RWPE2 (cell line): ENCODE measurements at regions not wholly inside any gene's neighbourhood (a gene's known extent, or its start where the extent isn't known, plus 50 kb on each side); places are given as distances from the start of the nearest gene placed in this dataset.

Experiments used
- ATAC-seq: fragments of 200-7000 bp; cut with Tn5 transposase; 3 replicates; pipeline ENCODE4 v1.9.1; 2021; ENCODE audit warnings: low read depth
- DNase-seq: peaks from one replicate; pipeline ENCODE4 v3.0.0-alpha.2; 2020; ENCODE audit warnings: low spot score
- H3K27ac ChIP-seq: fragments of 450-650 bp; 2 replicates; pipeline ENCODE4 v1.5.1; 2017; ENCODE audit warnings: mild to moderate bottlenecking; ENCODE audit not compliant: poor library complexity, severe bottlenecking
- H3K27me3 ChIP-seq: fragments of 250-450 bp; sonication (Bioruptor Pico); 2 replicates; pipeline ENCODE4 v1.5.1; 2021; ENCODE audit warnings: mild to moderate bottlenecking, moderate library complexity; ENCODE audit not compliant: insufficient read depth, poor library complexity, severe bottlenecking
- H3K36me3 ChIP-seq: fragments of 250-450 bp; sonication (Bioruptor Pico); 2 replicates; pipeline ENCODE4 v1.5.1; 2020; ENCODE audit warnings: low read depth, mild to moderate bottlenecking, moderate library complexity
- H3K4me1 ChIP-seq: fragments of 250-450 bp; sonication (Bioruptor Pico); 2 replicates; pipeline ENCODE4 v1.5.1; 2021; ENCODE audit warnings: mild to moderate bottlenecking, moderate library complexity; ENCODE audit not compliant: insufficient read depth, poor library complexity, severe bottlenecking
- H3K4me3 ChIP-seq: fragments of 250-450 bp; sonication (Bioruptor Pico); 2 replicates; pipeline ENCODE4 v1.5.1; 2021; ENCODE audit warnings: mild to moderate bottlenecking, moderate library complexity; ENCODE audit not compliant: severe bottlenecking
- H3K9me3 ChIP-seq: fragments of 250-450 bp; sonication (Bioruptor Pico); 2 replicates; pipeline ENCODE4 v1.5.1; 2021; ENCODE audit warnings: mild to moderate bottlenecking, moderate library complexity; ENCODE audit not compliant: severe bottlenecking
- CTCF ChIP-seq: fragments of 450-650 bp; IDR thresholded peaks from one replicate; pipeline ENCODE4 v1.5.1; 2017; ENCODE audit warnings: mild to moderate bottlenecking, moderate library complexity; ENCODE audit not compliant: poor library complexity, severe bottlenecking

- H3K27ac ChIP-seq: no peak overlapping the region
- ATAC-seq (no peak), DNase-seq (peak; percentile 71)
- no peaks in the 10 kb centered on the region for H3K4me1 ChIP-seq
- H3K9me3 ChIP-seq: no peaks in the 10 kb centered on the region
- TF ChIP-seq CTCF: no peak
- H3K4me3 ChIP-seq: no peak overlapping the region
- H3K36me3 ChIP-seq: no peaks in the 10 kb centered on the region
- H3K27me3 ChIP-seq: no peaks in the 10 kb centered on the region
These were observed 87.1 kb downstream of the CEBPB start for GRCh38 chr20:50277460-50278376.

GRCh38 chr20:50278377-50278683, 87.7 kb downstream of the CEBPB start:
- peak; percentile 74 for DNase-seq
- Histone ChIP-seq H3K4me3 (no peak overlapping the region), H3K9me3 (no peaks in the 10 kb centered on the region), H3K27ac (no peak overlapping the region), H3K27me3 (no peaks in the 10 kb centered on the region), H3K4me1 (no peaks in the 10 kb centered on the region), H3K36me3 (no peaks in the 10 kb centered on the region)
- no peak for TF ChIP-seq CTCF
- 0 out of 3 replicates have a peak, but pooled peaks have one; percentile 4 for ATAC-seq

- DNase-seq (peak; percentile 83), ATAC-seq (peak; percentile 40)
- Histone ChIP-seq H3K9me3 (no peaks in the 10 kb centered on the region), H3K4me1 (no peaks in the 10 kb centered on the region), H3K36me3 (no peaks in the 10 kb centered on the region), H3K27me3 (no peaks in the 10 kb centered on the region), H3K27ac (no peak overlapping the region), H3K4me3 (no peak overlapping the region)
- TF ChIP-seq CTCF: peak; percentile 48
These were observed 88.3 kb downstream of the CEBPB start for GRCh38 chr20:50278684-50279531.

GRCh38 chr20:50279988-50280850, 89.6 kb downstream of the CEBPB start:
- H3K4me3 ChIP-seq: no peak overlapping the region
- no peaks in the 10 kb centered on the region for H3K36me3 ChIP-seq
- H3K9me3 ChIP-seq: no peaks in the 10 kb centered on the region
- DNase-seq (peak; percentile 55), ATAC-seq (no peak)
- TF ChIP-seq CTCF: no peak
- peaks cover 7% of the 10 kb centered on the region for H3K4me1 ChIP-seq
- no peak overlapping the region for H3K27ac ChIP-seq
- no peaks in the 10 kb centered on the region for H3K27me3 ChIP-seq
